Panc1 (cell line): ENCODE measurements at regions not wholly inside any gene's neighbourhood (a gene's known extent, or its start where the extent isn't known, plus 50 kb on each side); places are given as distances from the start of the nearest gene placed in this dataset.

ENCODE experiments used
- ATAC-seq: fragments of 200-7000 bp; cut with Tn5 transposase; 2 replicates; pipeline ENCODE4 v1.9.1; 2020; ENCODE audit warnings: mild to moderate bottlenecking, moderate library complexity
- BruUV-seq: library from RNA; stranded (reverse); fragments of 400-500 nt; replicated peaks from 2 replicates; lab custom pipeline; 2021; lab: Mats Ljungman, UMichigan
- CTCF ChIA-PET: fragments of 300-600 bp; sonication (Branson Sonifier 250); formaldehyde crosslinking; loops from one replicate; lab custom pipeline; 2022; ENCODE audit warnings: antibody characterized with exemption; lab: Charles Lee
- POLR2A ChIA-PET: fragments of 300-600 bp; sonication (Branson Sonifier 250); formaldehyde crosslinking; loops from one replicate; lab custom pipeline; 2022; ENCODE audit warnings: antibody characterized with exemption; lab: Charles Lee
- DNase-seq: peaks from one replicate; pipeline ENCODE4 v3.0.0-alpha.2; 2010; ENCODE audit warnings: low read depth, low spot score
- H3K27ac ChIP-seq: 2 replicates; pipeline ENCODE4 v1.5.1; 2011; ENCODE audit warnings: mild to moderate bottlenecking, low read length, inconsistent platforms
- H3K27me3 ChIP-seq: fragments of 200-500 bp; sonication (Bioruptor generic); 2 replicates; pipeline ENCODE4 v1.6.0; 2014; ENCODE audit warnings: low read length, inconsistent platforms; ENCODE audit not compliant: control insufficient read depth, insufficient read depth
- H3K36me3 ChIP-seq: fragments of 200-500 bp; sonication (Bioruptor generic); 2 replicates; pipeline ENCODE4 v1.5.1; 2014; ENCODE audit warnings: inconsistent platforms, mild to moderate bottlenecking, low read length, moderate library complexity; ENCODE audit not compliant: control insufficient read depth, insufficient read depth
- H3K4me1 ChIP-seq: 2 replicates; pipeline ENCODE4 v1.5.1; 2011; ENCODE audit warnings: inconsistent platforms, mild to moderate bottlenecking, low read length, moderate library complexity; ENCODE audit not compliant: control insufficient read depth, insufficient read depth
- H3K4me3 ChIP-seq, 2 experiments: 2 replicates each; pipeline ENCODE4 v1.5.1; 2011 to 2012; ENCODE audit warnings: low read depth in 2 of 2, low read length in 2 of 2, mild to moderate bottlenecking in 2 of 2, inconsistent platforms in 1 of 2, moderate library complexity in 1 of 2
- H3K9me3 ChIP-seq: fragments of 200-500 bp; sonication (Bioruptor generic); 2 replicates; pipeline ENCODE4 v1.5.1; 2014; ENCODE audit warnings: low read depth, mild to moderate bottlenecking, inconsistent platforms, low read length, moderate library complexity; ENCODE audit not compliant: control insufficient read depth, insufficient read depth
- CTCF ChIP-seq: fragments of 450-650 bp; IDR thresholded peaks from 2 replicates; pipeline ENCODE4 v1.5.1; 2017; ENCODE audit warnings: mild to moderate bottlenecking
- POLR2AphosphoS5 ChIP-seq: IDR thresholded peaks from 2 replicates; pipeline ENCODE4 v1.6.1; 2012; ENCODE audit warnings: mild to moderate bottlenecking, low read depth, low read length, moderate library complexity
- REST ChIP-seq, 2 experiments: IDR thresholded peaks; 2 replicates each; pipeline ENCODE4 v1.6.1; 2011 to 2012; ENCODE audit warnings: low read depth in 2 of 2, control low read depth in 1 of 2, low read length in 1 of 2, mild to moderate bottlenecking in 1 of 2, moderate library complexity in 1 of 2; ENCODE audit not compliant: insufficient read depth in 1 of 2
- SIN3A ChIP-seq: IDR thresholded peaks from 2 replicates; pipeline ENCODE4 v1.6.1; 2012; ENCODE audit warnings: low read depth, mild to moderate bottlenecking, low read length, moderate library complexity, borderline replicate concordance; ENCODE audit not compliant: insufficient read depth
- TCF7L2 ChIP-seq: IDR thresholded peaks from 2 replicates; pipeline ENCODE4 v1.6.1; 2011; ENCODE audit warnings: mild to moderate bottlenecking, low read depth, low read length, inconsistent platforms
- in situ Hi-C: cut with HindIII; loops from 2 replicates; pipeline ENCODE4 v1.10.0; 2016; ENCODE audit warnings: low sequenced_read_pairs, low pct_unique_long_range_greater_than_20kb
- intact Hi-C: fragments of 100-400 bp; cut with micrococcal nuclease; formaldehyde crosslinking; loops from one replicate; pipeline ENCODE4 v1.10.0; 2022; ENCODE audit not compliant: unreplicated experiment

- TF ChIP-seq CTCF, result no peak
- no peak for TF ChIP-seq TCF7L2
- TF ChIP-seq POLR2AphosphoS5, result no peak
- no peak for TF ChIP-seq SIN3A
- no peak for TF ChIP-seq REST (IDR thresholded peaks at IDR 0.05; ENCODE audit: insufficient read depth in 1 of 2, low read depth in 2 of 2, low read length in 1 of 2)
Observed at GRCh38 chr6:11486051-11486450, 51.5 kb upstream of the TMEM170B start.

GRCh38 chr6:11485271-11485670, 52.3 kb upstream of the TMEM170B start:
- CTCF ChIA-PET, result interaction anchor here (1.1 kb wide), 1 partner anchor 12 kb away, joined by 4 read pairs; no protein-coding TSS in a partner anchor
- BruUV-seq, result no TSS peak

More at GRCh38 chr6:11486051-11486450, 51.5 kb upstream of the TMEM170B start:
- intact Hi-C loops (no loop called here), in situ Hi-C loops (no loop called here)
- no peaks in the 10 kb centered on the region for H3K9me3 ChIP-seq
- no peak overlapping the region for H3K4me3 ChIP-seq
- H3K4me1 ChIP-seq, result no peaks in the 10 kb centered on the region
- POLR2A ChIA-PET, result no interaction called here
- H3K27ac ChIP-seq, result no peak overlapping the region
- ATAC-seq (no peak), DNase-seq (no peak)
- CTCF ChIA-PET, result no interaction called here
- H3K36me3 ChIP-seq, result no peaks in the 10 kb centered on the region
- peaks cover 4% of the 10 kb centered on the region; the same call in 1 of the 2 replicates for H3K27me3 ChIP-seq
- BruUV-seq, result no TSS peak

More at GRCh38 chr6:11485271-11485670, 52.3 kb upstream of the TMEM170B start:
- Histone ChIP-seq H3K27me3 (peaks cover 4% of the 10 kb centered on the region; the same call in 1 of the 2 replicates), H3K4me3 (no peak overlapping the region), H3K36me3 (no peaks in the 10 kb centered on the region), H3K27ac (no peak overlapping the region), H3K9me3 (no peaks in the 10 kb centered on the region), H3K4me1 (no peaks in the 10 kb centered on the region)
- DNase-seq, result no peak
- intact Hi-C loops (no loop called here), in situ Hi-C loops (no loop called here)
- ATAC-seq, result no peak
- TF ChIP-seq REST (IDR thresholded peaks at IDR 0.05; ENCODE audit: insufficient read depth in 1 of 2, low read depth in 2 of 2, low read length in 1 of 2) (no peak), POLR2AphosphoS5 (no peak), TCF7L2 (no peak), CTCF (no peak), SIN3A (no peak)
- POLR2A ChIA-PET, result interaction anchor here (0.7 kb wide), 1 partner anchor 655 kb away, joined by 3 read pairs; no protein-coding TSS in a partner anchor
